HCT116 (cell line): ENCODE measurements at regions not wholly inside any gene's neighbourhood (a gene's known extent, or its start where the extent isn't known, plus 50 kb on each side); places are given as distances from the start of the nearest gene placed in this dataset.

ENCODE experiments used
- ATAC-seq: fragments of 200-7000 bp; cut with Tn5 transposase; 2 replicates; pipeline ENCODE4 v1.9.1; 2020; ENCODE audit warnings: mild to moderate bottlenecking, moderate library complexity
- BruUV-seq: library from RNA; stranded (reverse); fragments of 400-500 nt; replicated peaks from 2 replicates; lab custom pipeline; 2021; lab: Mats Ljungman, UMichigan
- CTCF ChIA-PET: fragments of 300-600 bp; sonication (Branson Sonifier 250); formaldehyde crosslinking; loops from one replicate; lab custom pipeline; 2021; ENCODE audit warnings: antibody characterized with exemption; lab: Charles Lee
- POLR2A ChIA-PET: fragments of 300-600, 350-600 bp; sonication (Branson Sonifier 250); formaldehyde crosslinking; loops from one replicate; lab custom pipeline; 2021; ENCODE audit warnings: antibody characterized with exemption; lab: Charles Lee
- RAD21 ChIA-PET, 2 experiments: fragments of 300-600 bp; sonication (Branson Sonifier 250); formaldehyde crosslinking; loops; one replicate each; lab custom pipeline; 2023; ENCODE audit warnings: low total read pairs in 2 of 2; ENCODE audit not compliant: uncharacterized antibody in 2 of 2, unreplicated experiment in 2 of 2, low non-redundant PET in 1 of 2; lab: Charles Lee
- DNase-seq: peaks from one replicate; pipeline ENCODE4 v3.0.0-alpha.2; 2010; ENCODE audit warnings: low read depth, low spot score
- H2AFZ ChIP-seq: fragments of 200-600 bp; shearing (Covaris generic), sonication (generic); 2 replicates; pipeline ENCODE4 v1.6.1; 2017; ENCODE audit warnings: low read depth, mixed run types, mixed read lengths, antibody characterized with exemption, low read length; ENCODE audit not compliant: poor library complexity, severe bottlenecking
- H3K27ac ChIP-seq: 2 replicates; pipeline ENCODE4 v1.5.1; 2012; ENCODE audit warnings: low read depth, low read length
- H3K27me3 ChIP-seq: fragments of 200-600 bp; sonication (generic); 2 replicates; pipeline ENCODE4 v1.6.1; 2016; ENCODE audit warnings: mixed run types, low read length, mixed read lengths; ENCODE audit not compliant: insufficient read depth
- H3K36me3 ChIP-seq, 2 experiments: fragments of 200-500 bp in 1 of 2; fragments of 200-600 bp in 1 of 2; sonication (Bioruptor generic) in 1 of 2; sonication (generic) in 1 of 2; 2 replicates each; pipeline versions ENCODE4 v1.5.1 to v1.6.1; 2014 to 2016; ENCODE audit warnings: low read length in 2 of 2, inconsistent platforms in 1 of 2, mixed read lengths in 1 of 2, mixed run types in 1 of 2; ENCODE audit not compliant: insufficient read depth in 2 of 2, control insufficient read depth in 1 of 2
- H3K4me1 ChIP-seq, 2 experiments: fragments of 200-600 bp in 1 of 2; sonication (generic) in 1 of 2; 2 replicates each; pipeline versions ENCODE4 v1.5.1 to v1.6.1; 2012 to 2017; ENCODE audit warnings: low read length in 2 of 2, inconsistent platforms in 1 of 2, mild to moderate bottlenecking in 1 of 2, mixed read lengths in 1 of 2, mixed run types in 1 of 2, moderate library complexity in 1 of 2; ENCODE audit not compliant: insufficient read depth in 2 of 2, control insufficient read depth in 1 of 2
- H3K4me2 ChIP-seq: fragments of 200-600 bp; sonication (generic); 2 replicates; pipeline ENCODE4 v1.6.1; 2017; ENCODE audit warnings: mixed run types, low read length, mixed read lengths
- H3K4me3 ChIP-seq, 2 experiments: fragments of 200-600 bp in 1 of 2; sonication (generic) in 1 of 2; replicated peaks in 1 of 2; 2 replicates each; pipeline ENCODE4 v1.5.1; 2011 to 2016; ENCODE audit warnings: low read length in 2 of 2, control low read depth in 1 of 2, low read depth in 1 of 2, mild to moderate bottlenecking in 1 of 2, mixed read lengths in 1 of 2, mixed run types in 1 of 2
- H3K79me2 ChIP-seq: fragments of 200-600 bp; sonication (generic); 2 replicates; pipeline ENCODE4 v1.6.1; 2017; ENCODE audit warnings: mild to moderate bottlenecking, mixed run types, low read length, moderate library complexity, mixed read lengths; ENCODE audit not compliant: insufficient read depth
- H3K9ac ChIP-seq: fragments of 200-600 bp; sonication (generic); 2 replicates; pipeline ENCODE4 v1.6.1; 2016; ENCODE audit warnings: low read length, mixed read lengths
- H3K9me2 ChIP-seq: fragments of 200-600 bp; sonication (generic), shearing (Covaris generic); 2 replicates; pipeline ENCODE4 v1.6.1; 2017; ENCODE audit warnings: mixed run types, mild to moderate bottlenecking, moderate library complexity; ENCODE audit not compliant: insufficient read depth
- H3K9me3 ChIP-seq, 2 experiments: fragments of 200-500 bp in 1 of 2; fragments of 200-600 bp in 1 of 2; sonication (Bioruptor generic) in 1 of 2; sonication (generic) in 1 of 2; 2 replicates each; pipeline ENCODE4 v1.6.1; 2014 to 2017; ENCODE audit warnings: low read length in 2 of 2, mixed read lengths in 2 of 2, inconsistent platforms in 1 of 2, low read depth in 1 of 2, mild to moderate bottlenecking in 1 of 2, mixed run types in 1 of 2, moderate library complexity in 1 of 2; ENCODE audit not compliant: control insufficient read depth in 1 of 2, insufficient read depth in 1 of 2
- H4K20me1 ChIP-seq: fragments of 200-600 bp; sonication (generic), shearing (Covaris generic); 2 replicates; pipeline ENCODE4 v1.6.1; 2017; ENCODE audit warnings: mixed run types, mild to moderate bottlenecking, moderate library complexity; ENCODE audit not compliant: insufficient read depth
- ELF1 ChIP-seq: IDR thresholded peaks from 2 replicates; pipeline ENCODE4 v1.6.1; 2012; ENCODE audit warnings: low read depth, borderline replicate concordance
- FOSL1 ChIP-seq: IDR thresholded peaks from 2 replicates; pipeline ENCODE4 v1.6.1; 2012; ENCODE audit warnings: low read depth
- JUND ChIP-seq: IDR thresholded peaks from 2 replicates; pipeline ENCODE4 v1.6.1; 2012
- POLR2A ChIP-seq: IDR thresholded peaks from 2 replicates; pipeline ENCODE4 v1.7.0; 2011; ENCODE audit warnings: borderline replicate concordance; ENCODE audit not compliant: insufficient read depth, insufficient read length; ENCODE audit errors: extremely low read depth
- POLR2AphosphoS5 ChIP-seq: IDR thresholded peaks from 2 replicates; pipeline ENCODE4 v1.6.1; 2011; ENCODE audit warnings: mild to moderate bottlenecking, low read depth, low read length, moderate library complexity
- RAD21 ChIP-seq: IDR thresholded peaks from 2 replicates; pipeline ENCODE4 v1.6.1; 2012; ENCODE audit warnings: low read depth, mild to moderate bottlenecking
- TCF7L2 ChIP-seq: IDR thresholded peaks from 2 replicates; pipeline ENCODE4 v1.7.0; 2011; ENCODE audit warnings: borderline replicate concordance, inconsistent platforms; ENCODE audit not compliant: insufficient read depth, insufficient read length; ENCODE audit errors: extremely low read depth
- ZBTB33 ChIP-seq: IDR thresholded peaks from 2 replicates; pipeline ENCODE4 v1.6.1; 2011; ENCODE audit warnings: mild to moderate bottlenecking, low read length, moderate library complexity; ENCODE audit not compliant: insufficient replicate concordance; ENCODE audit errors: extremely low read depth
- ZFX ChIP-seq: fragments of 450-650 bp; IDR thresholded peaks from 2 replicates; pipeline ENCODE4 v1.6.1; 2017
- ZNF274 ChIP-seq: fragments of 200-500 bp; sonication (Bioruptor generic); IDR thresholded peaks from 2 replicates; pipeline ENCODE4 v1.6.1; 2014; ENCODE audit warnings: mild to moderate bottlenecking, low read depth, low read length, inconsistent platforms
- intact Hi-C: fragments of 100-400 bp; cut with micrococcal nuclease; formaldehyde crosslinking; loops from 2 replicates; pipeline ENCODE4 v1.10.0; 2022

- no peak overlapping the region for H3K4me3 ChIP-seq
- POLR2A ChIA-PET, result no interaction called here
- no peak overlapping the region for H3K9ac ChIP-seq
- no peak overlapping the region for H3K4me2 ChIP-seq
- intact Hi-C loops, result no loop called here
- H3K79me2 ChIP-seq, result no peaks in the 10 kb centered on the region
- CTCF ChIA-PET, result no interaction called here
- TF ChIP-seq RAD21 (no peak), FOSL1 (no peak), TCF7L2 (no peak)
- H3K9me2 ChIP-seq, result no peaks in the 10 kb centered on the region
- no peaks in the 10 kb centered on the region for H4K20me1 ChIP-seq
- H3K9me3 ChIP-seq, result peaks cover 14 to 29% of the 10 kb centered on the region in 2 experiments; a peak in 2 of 4 replicates
- H3K36me3 ChIP-seq, result no peaks in the 10 kb centered on the region
- DNase-seq, result no peak
- no TSS peak for BruUV-seq
- H3K4me1 ChIP-seq, result no peaks in the 10 kb centered on the region
- ATAC-seq, result no peak
- RAD21 ChIA-PET, result no interaction called here
- H3K27ac ChIP-seq, result no peak overlapping the region
- no peak overlapping the region for H2AFZ ChIP-seq
- H3K27me3 ChIP-seq, result no peaks in the 10 kb centered on the region
Measured at GRCh38 chr16:62829607-62830006, 793.4 kb upstream of the CDH8 start.

GRCh38 chr16:62829084-62829483, 792.8 kb upstream of the CDH8 start:
- DNase-seq, result no peak
- Histone ChIP-seq H3K9me3 (peaks cover 14 to 27% of the 10 kb centered on the region in 2 experiments; a peak in 2 of 4 replicates), H3K27me3 (no peaks in the 10 kb centered on the region), H3K9me2 (no peaks in the 10 kb centered on the region), H3K9ac (no peak overlapping the region), H3K4me2 (no peak overlapping the region), H2AFZ (no peak overlapping the region), H3K79me2 (no peaks in the 10 kb centered on the region), H3K27ac (no peak overlapping the region), H3K4me1 (no peaks in the 10 kb centered on the region), H3K36me3 (no peaks in the 10 kb centered on the region), H4K20me1 (no peaks in the 10 kb centered on the region), H3K4me3 (no peak overlapping the region)
- CTCF ChIA-PET, result no interaction called here
- RAD21 ChIA-PET, result no interaction called here
- no TSS peak for BruUV-seq
- TF ChIP-seq RAD21 (no peak), POLR2AphosphoS5 (no peak), ELF1 (no peak), ZBTB33 (no peak), ZFX (no peak), JUND (no peak), ZNF274 (no peak), POLR2A (no peak)
- intact Hi-C loops, result no loop called here
- ATAC-seq, result no peak
- POLR2A ChIA-PET, result no interaction called here
